Prostate gland (tissue), 2 donors: ENCODE measurements at regions not wholly inside any gene's neighbourhood (a gene's known extent, or its start where the extent isn't known, plus 50 kb on each side); places are given as distances from the start of the nearest gene placed in this dataset.

Experiments used
- DNase-seq: peaks from one replicate; pipeline ENCODE4 v3.0.0-alpha.2; 2019; ENCODE audit warnings: low spot score
- H3K27ac ChIP-seq, 2 donors: fragments of 200-600 bp; sonication (generic); 2 replicates each; pipeline ENCODE4 v1.5.1; 2017 to 2019
- H3K27me3 ChIP-seq: fragments of 200-600 bp; sonication (generic); replicated peaks from 2 replicates; pipeline ENCODE4 v1.5.1; 2019; ENCODE audit not compliant: insufficient read depth
- H3K36me3 ChIP-seq, 2 donors: fragments of 200-600 bp; sonication (generic); 1 replicate in 1 of 2; 2 replicates in 1 of 2; pipeline versions ENCODE4 v1.5.1 to v1.8.1; 2017 to 2019
- H3K4me1 ChIP-seq: fragments of 200-600 bp; sonication (generic); replicated peaks from 2 replicates; pipeline ENCODE4 v1.5.1; 2019
- H3K4me3 ChIP-seq, 2 donors: fragments of 200-600 bp; sonication (generic); 2 replicates each; pipeline ENCODE4 v1.5.1; 2017 to 2019
- H3K9me3 ChIP-seq: fragments of 200-600 bp; sonication (generic); 2 replicates; pipeline ENCODE4 v1.5.1; 2017
- CTCF ChIP-seq, 4 experiments: fragments of 200-600 bp in 2 of 4; fragments of 450-650 bp in 2 of 4; sonication (generic) in 2 of 4; IDR thresholded peaks; 1 replicate in 3 of 4; 2 replicates in 1 of 4; pipeline ENCODE4 v1.5.1; 2016 to 2019; ENCODE audit warnings: antibody characterized with exemption in 4 of 4, mild to moderate bottlenecking in 2 of 4, moderate library complexity in 2 of 4
- POLR2A ChIP-seq: fragments of 450-650 bp; IDR thresholded peaks from one replicate; pipeline ENCODE4 v1.6.1; 2016; ENCODE audit warnings: antibody characterized with exemption, mild to moderate bottlenecking
- POLR2AphosphoS5 ChIP-seq: sonication (generic); formaldehyde crosslinking; IDR thresholded peaks from one replicate; pipeline ENCODE4 v1.6.1; 2017; ENCODE audit warnings: antibody characterized with exemption
- WGBS: methylation state at CpG from one replicate; pipeline ENCODE4 v1.1.5; 2018; 5-methylcytosine and 5-hydroxymethylcytosine counted together
- intact Hi-C: fragments of 100-400 bp; cut with DNase I; formaldehyde crosslinking; loops from one replicate; pipeline ENCODE4 v1.14.2; 2022

GRCh38 chr10:101287997-101288635, 58.9 kb upstream of the LBX1 start:
- peak in 1 of 4 experiments; percentile 24 for TF ChIP-seq CTCF (IDR thresholded peaks at IDR 0.05)
- no peak for TF ChIP-seq POLR2AphosphoS5
- H3K9me3 ChIP-seq: no peaks in the 10 kb centered on the region
- H3K27me3 ChIP-seq: peaks cover 4% of the 10 kb centered on the region
- WGBS: 34% methylated on average over 6 of the region's 6 CpGs
- no peak overlapping the region for H3K27ac ChIP-seq
- H3K4me3 ChIP-seq: no peak overlapping the region
- H3K4me1 ChIP-seq: peaks cover 5% of the 10 kb centered on the region
- no peaks in the 10 kb centered on the region for H3K36me3 ChIP-seq
- DNase-seq: no peak
- intact Hi-C loops: no loop called here

- H3K4me1 ChIP-seq: no peaks in the 10 kb centered on the region
Observed at GRCh38 chr10:101289541-101289940, 60.3 kb upstream of the LBX1 start.

GRCh38 chr10:101290431-101290830, 61.2 kb upstream of the LBX1 start:
- Histone ChIP-seq H3K27me3 (no peaks in the 10 kb centered on the region), H3K4me1 (no peaks in the 10 kb centered on the region), H3K27ac (no peak overlapping the region), H3K9me3 (no peaks in the 10 kb centered on the region), H3K36me3 (no peaks in the 10 kb centered on the region), H3K4me3 (no peak overlapping the region)
- DNase-seq: no peak
- 73% methylated on average over 10 of the region's 10 CpGs for WGBS
- no peak for TF ChIP-seq CTCF (IDR thresholded peaks at IDR 0.05)
- TF ChIP-seq POLR2AphosphoS5: no peak
- TF ChIP-seq POLR2A: no peak
- intact Hi-C loops: loop anchor here (5.0 to 10.0 kb wide), 2 partner anchors 73 to 274 kb away; no protein-coding TSS in a partner anchor

More at GRCh38 chr10:101289541-101289940, 60.3 kb upstream of the LBX1 start:
- DNase-seq: no peak
- H3K27ac ChIP-seq: no peak overlapping the region
- no peaks in the 10 kb centered on the region for H3K36me3 ChIP-seq
- peaks cover 2% of the 10 kb centered on the region for H3K27me3 ChIP-seq
- no peaks in the 10 kb centered on the region for H3K9me3 ChIP-seq
- H3K4me3 ChIP-seq: no peak overlapping the region
- no peak for TF ChIP-seq CTCF (IDR thresholded peaks at IDR 0.05)
- no peak for TF ChIP-seq POLR2A
- no peak for TF ChIP-seq POLR2AphosphoS5
- intact Hi-C loops: no loop called here
- WGBS: 90% methylated on average over 3 of the region's 3 CpGs

GRCh38 chr10:101290881-101291280, 61.6 kb upstream of the LBX1 start:
- H3K4me3 ChIP-seq: no peak overlapping the region
- no peaks in the 10 kb centered on the region for H3K4me1 ChIP-seq
- no peak overlapping the region for H3K27ac ChIP-seq
- 64% methylated on average over 8 of the region's 8 CpGs for WGBS
- no peaks in the 10 kb centered on the region for H3K9me3 ChIP-seq
- H3K27me3 ChIP-seq: no peaks in the 10 kb centered on the region
- DNase-seq: no peak
- intact Hi-C loops: loop anchor here (5.0 to 10.0 kb wide), 2 partner anchors 74 to 274 kb away; no protein-coding TSS in a partner anchor
- no peak for TF ChIP-seq CTCF (IDR thresholded peaks at IDR 0.05)
- no peak for TF ChIP-seq POLR2A
- no peak for TF ChIP-seq POLR2AphosphoS5
- no peaks in the 10 kb centered on the region for H3K36me3 ChIP-seq
